KBM-7 (cell line): ENCODE measurements at regions not wholly inside any gene's neighbourhood (a gene's known extent, or its start where the extent isn't known, plus 50 kb on each side); places are given as distances from the start of the nearest gene placed in this dataset.

Source experiments
- DNase-seq: peaks from one replicate; pipeline ENCODE4 v3.0.0-alpha.2; 2015
- in situ Hi-C: fragments of 300-500 bp; cut with MboI; formaldehyde crosslinking; loops from 2 replicates; pipeline ENCODE4 v1.14.3; 2020; ENCODE audit warnings: low sequenced_read_pairs, low pct_unique_long_range_greater_than_20kb, mixed read lengths

DNA sequence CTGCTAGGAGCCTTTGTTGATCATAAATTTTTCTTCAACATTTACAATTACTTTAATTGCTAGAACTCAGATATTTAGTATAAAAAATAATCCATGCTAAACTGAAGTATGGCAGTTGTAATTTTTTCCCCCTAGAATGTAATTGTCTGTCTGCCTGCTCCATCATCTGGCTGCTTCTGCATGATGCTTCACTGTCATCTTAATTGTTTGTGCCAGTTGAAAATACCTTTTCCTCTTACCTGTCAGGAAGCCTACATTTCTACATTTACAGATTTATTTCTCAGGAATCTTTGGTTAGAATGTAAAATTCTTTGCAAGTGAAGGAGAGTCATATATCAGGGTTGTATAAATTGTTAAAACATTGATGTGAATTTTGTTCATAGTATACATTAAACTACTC is 348.6 kb downstream of the GRXCR1 start:
- in situ Hi-C loops = no loop called here
- no peak for DNase-seq

- DNase-seq = peak; percentile 25
- in situ Hi-C loops = no loop called here
Observed at GRCh38 chr4:43242606-43243005, 350.1 kb downstream of the GRXCR1 start.

DNA sequence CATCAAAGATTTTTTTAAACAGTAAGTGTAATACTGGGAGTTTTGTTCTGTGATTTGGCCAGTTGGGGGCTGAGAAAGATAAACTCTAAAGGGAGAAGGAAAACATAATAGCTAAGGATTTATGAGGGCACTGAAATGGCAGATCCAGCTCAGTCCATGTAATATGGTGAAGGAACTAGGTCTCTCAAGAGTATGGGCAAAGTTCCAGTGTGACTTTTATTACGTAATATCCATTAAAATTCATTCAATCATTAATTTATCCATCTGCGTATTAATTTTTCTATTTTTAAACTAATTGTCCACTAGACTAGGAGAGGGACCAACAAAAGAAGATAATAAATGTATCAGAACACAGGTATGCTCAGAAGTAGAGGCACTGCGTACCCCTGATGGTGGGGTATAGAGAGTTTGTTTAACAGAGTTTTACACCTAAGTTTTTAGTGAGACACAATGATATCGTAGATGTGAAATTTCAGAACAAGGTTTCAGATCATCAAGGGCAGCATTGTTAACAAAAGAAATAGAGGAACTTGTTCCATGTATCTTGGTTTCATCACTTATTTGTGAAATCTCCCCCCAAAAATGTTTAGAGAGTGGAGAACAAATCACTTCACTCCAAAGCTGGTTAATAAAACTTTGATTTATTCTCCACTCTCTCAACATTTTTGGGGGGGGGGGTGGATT is 351.1 kb downstream of the GRXCR1 start:
- DNase-seq = no peak
- in situ Hi-C loops = no loop called here

DNA sequence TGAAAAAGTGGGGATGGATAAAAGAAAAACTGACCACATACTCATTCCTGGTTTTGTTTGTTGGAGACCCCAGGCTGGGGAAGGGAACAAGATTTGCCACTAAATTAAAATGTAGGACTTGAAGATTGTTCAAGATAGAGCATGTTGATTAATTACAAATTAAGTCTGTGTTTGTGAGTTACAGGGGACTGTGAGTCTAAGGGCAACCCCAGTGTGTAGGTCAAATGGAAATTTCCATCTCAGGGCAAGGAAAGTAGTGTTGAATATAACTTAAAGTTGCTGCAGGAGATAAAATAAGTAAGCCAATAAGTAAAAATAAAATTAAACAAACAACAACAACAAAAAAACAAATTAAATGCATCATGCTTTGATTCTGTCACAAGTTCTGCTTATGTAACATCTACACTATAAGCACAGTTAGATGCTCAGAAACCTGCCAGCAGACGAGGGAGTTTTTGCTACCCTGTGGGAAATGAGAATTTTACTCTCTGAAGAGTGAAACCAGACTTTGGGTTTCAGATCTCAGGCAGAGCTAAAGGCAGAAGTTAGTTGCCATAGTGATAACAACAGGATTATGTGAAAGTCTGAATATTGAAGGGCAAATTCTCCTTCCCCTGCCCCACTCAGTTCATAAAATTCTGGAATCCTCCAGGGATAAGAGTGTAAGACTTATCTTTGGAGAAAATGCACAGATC is 352.3 kb downstream of the GRXCR1 start:
- DNase-seq = no peak
- in situ Hi-C loops = no loop called here

GRCh38 chr4:43251841-43252240 is 359.3 kb downstream of the GRXCR1 start:
- no peak for DNase-seq
- in situ Hi-C loops = no loop called here

DNA sequence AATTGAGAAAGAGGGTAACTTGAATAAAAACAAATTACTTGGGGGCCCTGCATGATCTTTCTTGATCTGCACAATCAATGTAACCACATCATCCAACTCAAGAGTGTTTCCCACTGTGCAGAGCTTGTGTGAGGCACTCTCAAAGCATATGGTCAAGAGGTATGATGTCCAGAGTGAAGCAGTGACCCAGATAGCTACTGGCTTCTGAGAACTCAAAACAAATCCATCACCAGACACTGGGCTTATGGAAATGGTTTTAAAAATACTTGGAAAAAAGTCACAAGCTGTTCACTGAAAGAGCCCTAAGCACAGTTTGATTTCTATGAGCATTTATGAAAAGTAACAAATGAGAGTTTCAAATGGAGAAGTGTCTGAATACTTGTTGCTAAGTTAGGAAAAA is 361.0 kb downstream of the GRXCR1 start:
- in situ Hi-C loops = no loop called here
- no peak for DNase-seq

- in situ Hi-C loops = no loop called here
- no peak for DNase-seq
Observed at GRCh38 chr4:43264730-43265129, 372.2 kb downstream of the GRXCR1 start.

GRCh38 chr4:43271946-43272345 is 379.4 kb downstream of the GRXCR1 start:
- in situ Hi-C loops = no loop called here

GRCh38 chr4:43274376-43274775 is 381.9 kb downstream of the GRXCR1 start:
- in situ Hi-C loops = no loop called here
- DNase-seq = no peak

More at GRCh38 chr4:43271946-43272345, 379.4 kb downstream of the GRXCR1 start:
- DNase-seq = no peak

DNA sequence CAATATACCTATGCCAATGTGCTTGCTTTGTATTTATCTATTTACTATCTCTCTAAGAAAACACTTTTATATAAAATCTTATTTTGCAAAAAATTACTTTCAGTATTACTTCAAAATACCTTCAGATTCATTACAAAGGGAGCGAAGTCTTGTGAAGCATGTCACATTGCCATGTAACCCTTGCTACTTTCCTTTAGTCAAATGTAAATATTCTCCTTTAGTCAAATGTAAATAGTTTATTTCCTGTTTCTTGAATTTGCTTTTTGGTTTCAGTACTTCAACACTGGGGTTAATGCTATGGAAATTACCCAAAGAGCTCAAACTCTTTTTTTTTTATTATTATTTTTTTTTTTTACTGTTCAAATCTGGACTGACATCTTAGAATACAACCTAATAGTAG is 383.3 kb downstream of the GRXCR1 start:
- in situ Hi-C loops = no loop called here
- no peak for DNase-seq

GRCh38 chr4:43276321-43276720 is 383.8 kb downstream of the GRXCR1 start:
- in situ Hi-C loops = no loop called here
- no peak for DNase-seq

GRCh38 chr4:43277003-43277402 is 384.5 kb downstream of the GRXCR1 start:
- no peak for DNase-seq
- in situ Hi-C loops = no loop called here

GRCh38 chr4:43282534-43282933 is 390.0 kb downstream of the GRXCR1 start:
- no peak for DNase-seq
- in situ Hi-C loops = no loop called here

DNA sequence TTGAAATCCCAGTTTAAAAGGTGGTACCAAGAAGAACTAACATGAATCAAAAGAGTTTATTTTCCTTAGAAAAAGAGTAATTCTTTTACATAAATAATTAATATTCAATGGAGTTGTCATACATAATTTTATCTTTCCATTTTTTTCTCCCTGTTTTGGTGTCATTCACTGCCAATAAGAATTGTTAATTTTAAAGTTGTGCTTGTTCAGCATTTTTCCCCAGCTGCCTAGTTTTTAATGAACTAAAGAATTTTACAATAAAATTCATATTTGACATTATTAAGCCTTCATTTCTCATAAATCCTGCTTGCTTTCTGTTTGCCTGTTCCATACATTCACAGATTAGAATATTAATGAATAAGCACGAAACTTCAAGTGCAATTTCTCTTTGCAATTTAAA is 393.6 kb downstream of the GRXCR1 start:
- in situ Hi-C loops = no loop called here

GRCh38 chr4:43296946-43297528 is 404.5 kb downstream of the GRXCR1 start:
- in situ Hi-C loops = no loop called here
- DNase-seq = no peak

More for the DNA sequence above, 393.6 kb downstream of the GRXCR1 start:
- DNase-seq = no peak

- no peak for DNase-seq
- in situ Hi-C loops = no loop called here
Observed at GRCh38 chr4:43316813-43317212, 424.3 kb downstream of the GRXCR1 start.

- DNase-seq = peak; percentile 50
- in situ Hi-C loops = no loop called here
Observed at GRCh38 chr4:43325220-43325967, 432.9 kb downstream of the GRXCR1 start.

DNA sequence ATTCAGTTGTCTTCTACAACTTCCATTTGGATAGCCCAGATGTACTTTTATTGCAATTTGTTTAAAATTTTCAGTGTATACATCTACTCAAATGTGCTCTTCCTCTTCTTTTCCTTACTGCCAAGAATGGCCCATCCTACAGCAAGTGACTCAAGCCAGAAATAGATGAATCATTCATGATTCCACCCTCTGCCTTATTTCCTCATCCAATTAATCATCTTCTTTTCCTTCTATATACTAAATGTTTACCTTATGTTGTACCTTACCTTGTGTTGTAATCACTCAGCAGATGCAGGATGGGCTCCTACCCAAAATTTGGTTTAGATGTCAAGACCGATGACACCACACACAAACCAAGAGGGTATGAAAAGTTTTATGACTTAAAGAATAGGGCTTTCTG is 437.8 kb downstream of the GRXCR1 start:
- in situ Hi-C loops = no loop called here
- DNase-seq = no peak

DNA sequence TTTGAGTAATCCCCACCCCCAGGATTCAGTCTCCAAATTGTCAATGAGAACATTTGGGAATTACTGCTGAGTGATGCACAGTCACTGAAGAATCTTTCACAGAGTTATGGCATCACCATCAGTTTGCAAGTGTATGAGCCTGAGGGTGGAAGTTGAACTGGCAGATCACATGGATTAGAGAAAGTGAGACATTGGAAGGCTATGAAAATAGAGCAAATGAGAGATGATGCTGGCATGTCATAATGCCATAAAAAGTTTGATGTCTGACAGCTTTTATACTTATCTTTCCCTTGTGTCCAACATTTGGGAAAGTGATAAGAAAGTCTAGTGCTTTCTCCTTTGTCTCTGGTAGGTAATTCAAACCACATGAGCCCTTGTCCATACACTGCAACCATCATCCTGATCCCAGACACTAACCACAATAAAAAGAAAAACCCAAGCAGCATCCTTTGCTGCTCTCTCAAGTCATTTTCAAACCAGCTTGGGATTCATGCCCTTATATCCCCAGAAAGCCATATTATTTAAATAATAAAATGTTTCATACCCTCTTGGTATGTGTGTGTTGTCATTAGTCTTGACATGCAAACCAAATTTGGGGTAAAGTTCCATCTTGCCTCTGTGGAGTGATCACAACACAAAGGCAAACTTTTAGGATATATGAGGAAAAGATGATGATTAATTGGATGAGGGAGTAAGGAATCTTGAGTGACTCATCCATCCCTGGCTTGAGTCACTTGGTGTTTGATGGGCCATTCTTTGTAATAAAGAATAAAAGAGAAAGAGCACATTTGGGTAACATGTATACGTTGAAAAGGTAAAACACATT is 438.9 kb downstream of the GRXCR1 start:
- in situ Hi-C loops = no loop called here
- no peak for DNase-seq
